Esophagus muscularis mucosa (tissue), 4 donors: ENCODE measurements at regions not wholly inside any gene's neighbourhood (a gene's known extent, or its start where the extent isn't known, plus 50 kb on each side); places are given as distances from the start of the nearest gene placed in this dataset.

ENCODE experiments used
- DNase-seq: peaks from one replicate; pipeline ENCODE4 v3.0.0-alpha.2; 2017; ENCODE audit errors: extremely low spot score
- H3K27ac ChIP-seq, 4 donors: fragments of 200-600 bp; sonication (generic); replicated peaks in 1 of 4; 1 replicate in 3 of 4; 2 replicates in 1 of 4; pipeline ENCODE4 v1.5.1; 2016 to 2019; ENCODE audit warnings: mild to moderate bottlenecking in 1 of 4
- H3K27me3 ChIP-seq, 4 donors: fragments of 200-600 bp; sonication (generic); one replicate each; pipeline versions ENCODE4 v1.5.1 to v1.6.0; 2016 to 2019
- H3K36me3 ChIP-seq, 4 donors: fragments of 200-600 bp; sonication (generic); one replicate each; pipeline ENCODE4 v1.5.1; 2016 to 2019
- H3K4me1 ChIP-seq, 4 donors: fragments of 200-600 bp; sonication (generic); one replicate each; pipeline ENCODE4 v1.5.1; 2016 to 2019
- H3K4me3 ChIP-seq, 4 donors: fragments of 200-600 bp; sonication (generic); 1 replicate in 2 of 4; 2 replicates in 2 of 4; pipeline ENCODE4 v1.5.1; 2016 to 2019; ENCODE audit warnings: mild to moderate bottlenecking in 4 of 4, moderate library complexity in 1 of 4
- H3K9me3 ChIP-seq, 4 donors: fragments of 200-600 bp; sonication (generic); 1 replicate in 3 of 4; 2 replicates in 1 of 4; pipeline ENCODE4 v1.5.1; 2016 to 2019
- CTCF ChIP-seq, 3 experiments: fragments of 200-600 bp in 2 of 3; fragments of 450-650 bp in 1 of 3; sonication (generic) in 2 of 3; IDR thresholded peaks; one replicate each; pipeline ENCODE4 v1.5.1; 2017 to 2019; ENCODE audit warnings: antibody characterized with exemption in 3 of 3, mild to moderate bottlenecking in 2 of 3, moderate library complexity in 1 of 3
- EP300 ChIP-seq: sonication (generic); formaldehyde crosslinking; IDR thresholded peaks from one replicate; pipeline ENCODE4 v1.6.1; 2017; ENCODE audit warnings: antibody characterized with exemption
- POLR2A ChIP-seq: fragments of 450-650 bp; IDR thresholded peaks from one replicate; pipeline ENCODE4 v1.6.1; 2017; ENCODE audit warnings: antibody characterized with exemption, moderate library complexity, mild to moderate bottlenecking, low read depth
- POLR2AphosphoS5 ChIP-seq, 2 donors: sonication (generic); formaldehyde crosslinking; IDR thresholded peaks; one replicate each; pipeline ENCODE4 v1.6.1; 2017; ENCODE audit warnings: antibody characterized with exemption in 2 of 2
- WGBS: methylation state at CpG from one replicate; pipeline ENCODE4 v1.1.5; 2018; 5-methylcytosine and 5-hydroxymethylcytosine counted together
- intact Hi-C: fragments of 100-400 bp; cut with DNase I; formaldehyde crosslinking; loops from one replicate; pipeline ENCODE4 v1.15.1; 2023

- Histone ChIP-seq H3K4me3 (no peak overlapping the region), H3K4me1 (no peaks in the 10 kb centered on the region), H3K27me3 (no peaks in the 10 kb centered on the region), H3K36me3 (no peaks in the 10 kb centered on the region), H3K9me3 (peaks cover 0 to 14% (median 2%) of the 10 kb centered on the region in 4 donors), H3K27ac (no peak overlapping the region)
- 76% methylated on average over 1 of the region's 1 CpG for WGBS
- intact Hi-C loops = no loop called here
- no peak for DNase-seq
- TF ChIP-seq POLR2A = no peak
- no peak for TF ChIP-seq CTCF (IDR thresholded peaks at IDR 0.05)
- TF ChIP-seq EP300 = no peak
- TF ChIP-seq POLR2AphosphoS5 (IDR thresholded peaks at IDR 0.05) = no peak
These were observed 422.7 kb upstream of the PAPPA start for GRCh38 chr9:115730845-115731244.

- DNase-seq = no peak
- intact Hi-C loops = no loop called here
- H3K27ac ChIP-seq = no peak overlapping the region
- TF ChIP-seq POLR2AphosphoS5 (IDR thresholded peaks at IDR 0.05) = no peak
- no peak for TF ChIP-seq CTCF (IDR thresholded peaks at IDR 0.05)
- TF ChIP-seq EP300 = no peak
- TF ChIP-seq POLR2A = no peak
- H3K9me3 ChIP-seq = peaks cover 0 to 7% (median 0%) of the 10 kb centered on the region in 4 donors
- WGBS = 35% methylated on average over 4 of the region's 4 CpGs
- no peaks in the 10 kb centered on the region for H3K36me3 ChIP-seq
- H3K27me3 ChIP-seq = no peaks in the 10 kb centered on the region
- no peak overlapping the region for H3K4me3 ChIP-seq
- H3K4me1 ChIP-seq = no peaks in the 10 kb centered on the region
These were observed 420.1 kb upstream of the PAPPA start for GRCh38 chr9:115733318-115734110.

- intact Hi-C loops = no loop called here
- no peak for DNase-seq
These were observed 414.3 kb upstream of the PAPPA start for GRCh38 chr9:115739096-115739875.

GRCh38 chr9:115740986-115741385 lies 412.6 kb upstream of the PAPPA start:
- no peaks in the 10 kb centered on the region for H3K36me3 ChIP-seq
- no peak for DNase-seq
- 78% methylated on average over 1 of the region's 1 CpG for WGBS
- intact Hi-C loops = no loop called here
- no peak overlapping the region for H3K4me3 ChIP-seq
- no peaks in the 10 kb centered on the region for H3K9me3 ChIP-seq
- no peak for TF ChIP-seq POLR2A
- no peak for TF ChIP-seq CTCF (IDR thresholded peaks at IDR 0.05)
- TF ChIP-seq EP300 = no peak
- no peak for TF ChIP-seq POLR2AphosphoS5 (IDR thresholded peaks at IDR 0.05)
- H3K27me3 ChIP-seq = peaks cover 0 to 10% (median 0%) of the 10 kb centered on the region in 4 donors
- H3K27ac ChIP-seq = no peak overlapping the region
- no peaks in the 10 kb centered on the region for H3K4me1 ChIP-seq

More at GRCh38 chr9:115739096-115739875, 414.3 kb upstream of the PAPPA start:
- Histone ChIP-seq H3K9me3 (no peaks in the 10 kb centered on the region), H3K4me3 (no peak overlapping the region), H3K36me3 (no peaks in the 10 kb centered on the region), H3K4me1 (no peaks in the 10 kb centered on the region), H3K27ac (no peak overlapping the region), H3K27me3 (peaks cover 0 to 6% (median 0%) of the 10 kb centered on the region in 4 donors)
- TF ChIP-seq POLR2AphosphoS5 (IDR thresholded peaks at IDR 0.05) (no peak), CTCF (IDR thresholded peaks at IDR 0.05) (no peak), EP300 (no peak), POLR2A (no peak)
- WGBS = 85% methylated on average over 7 of the region's 7 CpGs
